Motor neuron (in vitro differentiated cells): ENCODE measurements at regions not wholly inside any gene's neighbourhood (a gene's known extent, or its start where the extent isn't known, plus 50 kb on each side); places are given as distances from the start of the nearest gene placed in this dataset.
A peak's percentile ranks its signal among the peaks of the same experiment; 100 is the strongest.

ENCODE experiments used
- ATAC-seq, 8 experiments: fragments of 200-7000 bp; cut with Tn5 transposase; replicated peaks in 6 of 8; 2 replicates each; pipeline ENCODE4 v1.8.0; 2021; ENCODE audit warnings: mild to moderate bottlenecking in 8 of 8, moderate library complexity in 8 of 8
- H3K27ac ChIP-seq, 2 donors: fragments of 250-450 bp; sonication (Bioruptor Pico); 2 replicates each; pipeline ENCODE4 v1.9.0; 2021; ENCODE audit warnings: antibody characterized with exemption in 2 of 2, mild to moderate bottlenecking in 2 of 2, moderate library complexity in 1 of 2
- H3K4me1 ChIP-seq, 2 donors: fragments of 250-450 bp; sonication (Bioruptor Pico); replicated peaks in 1 of 2; 2 replicates each; pipeline ENCODE4 v1.6.1; 2021; ENCODE audit warnings: antibody characterized with exemption in 2 of 2, mild to moderate bottlenecking in 2 of 2, moderate library complexity in 1 of 2
- H3K4me3 ChIP-seq, 5 donors: fragments of 250-450 bp; sonication (Bioruptor Pico); 2 replicates each; pipeline ENCODE4 v1.9.0; 2021; ENCODE audit warnings: antibody characterized with exemption in 5 of 5, mild to moderate bottlenecking in 5 of 5, moderate library complexity in 4 of 5
- WGBS, 10 experiments: fragments of 450-650 bp; shearing (Covaris generic); methylation state at CpG; one replicate each; pipeline ENCODE4 v1.0.0; 2022; 5-methylcytosine and 5-hydroxymethylcytosine counted together
- in situ Hi-C, 9 experiments: fragments of 400-800 bp; cut with MboI; loops; one replicate each; pipeline ENCODE4 v1.15.0; 2021; ENCODE audit warnings: low sequenced_read_pairs in 9 of 9, low pct_unique_long_range_greater_than_20kb in 2 of 9; ENCODE audit not compliant: unreplicated experiment in 9 of 9

DNA sequence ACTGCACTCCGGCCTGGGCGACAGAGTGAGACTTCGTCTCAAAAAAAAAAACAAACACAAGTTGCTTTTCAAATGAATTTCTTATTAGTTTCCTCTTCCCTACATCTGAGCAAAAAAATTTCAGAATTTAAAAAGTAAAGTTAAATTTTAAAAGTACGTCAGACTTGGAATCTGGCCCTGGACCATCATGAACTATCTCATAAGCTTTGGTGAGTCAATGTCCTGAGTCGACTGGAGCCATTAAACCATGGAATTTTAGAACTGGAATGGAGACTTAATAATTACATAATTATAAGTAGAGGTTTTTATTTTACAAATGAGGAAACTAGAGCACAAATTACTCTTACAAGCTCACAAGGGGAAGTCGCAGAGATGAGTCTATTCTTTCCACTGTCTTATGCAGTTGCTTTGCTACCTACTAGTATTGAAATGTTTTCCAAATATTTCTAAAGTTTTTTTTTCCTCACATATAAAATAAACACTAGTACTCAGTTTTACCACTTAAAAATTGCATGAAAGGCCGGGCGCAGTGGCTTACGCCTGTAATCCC is 98.0 kb upstream of the ZNF608 start:
- H3K4me1 ChIP-seq: peaks cover 0 to 3% of the 10 kb centered on the region in 2 donors
- no peak overlapping the region for H3K27ac ChIP-seq
- 57 to 100% (median 89%) methylated on average over 2 to 9 of the region's 9 CpGs for WGBS, 10 experiments
- in situ Hi-C loops: no loop called here
- no peak for ATAC-seq
- H3K4me3 ChIP-seq: no peak overlapping the region

DNA sequence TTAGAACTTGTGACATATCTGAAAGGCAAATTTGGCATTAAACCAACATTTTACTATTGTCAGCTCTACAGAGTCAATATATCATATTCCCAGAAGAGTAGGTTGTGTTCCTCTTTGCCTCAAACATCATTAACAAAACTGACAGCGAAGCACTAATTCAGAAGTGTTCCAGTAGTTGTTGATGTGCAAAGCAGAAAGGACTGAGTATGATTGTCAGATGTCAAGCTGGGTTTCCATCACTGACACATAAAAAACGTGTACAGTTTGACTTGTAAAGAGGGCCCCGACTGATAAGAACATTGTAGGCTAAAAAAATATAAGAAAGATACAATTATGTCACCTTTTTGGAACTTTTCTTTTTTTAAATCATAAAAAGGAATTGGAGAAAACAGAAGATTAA is 101.5 kb upstream of the ZNF608 start:
- WGBS, 10 experiments: 40 to 100% (median 86%) methylated on average over 1 to 3 of the region's 3 CpGs
- in situ Hi-C loops: no loop called here
- ATAC-seq: no peak
- Histone ChIP-seq H3K27ac (no peak overlapping the region), H3K4me1 (no peaks in the 10 kb centered on the region), H3K4me3 (no peak overlapping the region)

- in situ Hi-C loops: no loop called here
- Histone ChIP-seq H3K4me1 (no peaks in the 10 kb centered on the region), H3K27ac (no peak overlapping the region), H3K4me3 (no peak overlapping the region)
- ATAC-seq: no peak
- 60 to 100% (median 85%) methylated on average over 1 to 3 of the region's 3 CpGs; no CpG with 5 or more reads in 2 of the 10 experiments for WGBS, 10 experiments
Observed at GRCh38 chr5:124849774-124850173, 103.3 kb upstream of the ZNF608 start.

DNA sequence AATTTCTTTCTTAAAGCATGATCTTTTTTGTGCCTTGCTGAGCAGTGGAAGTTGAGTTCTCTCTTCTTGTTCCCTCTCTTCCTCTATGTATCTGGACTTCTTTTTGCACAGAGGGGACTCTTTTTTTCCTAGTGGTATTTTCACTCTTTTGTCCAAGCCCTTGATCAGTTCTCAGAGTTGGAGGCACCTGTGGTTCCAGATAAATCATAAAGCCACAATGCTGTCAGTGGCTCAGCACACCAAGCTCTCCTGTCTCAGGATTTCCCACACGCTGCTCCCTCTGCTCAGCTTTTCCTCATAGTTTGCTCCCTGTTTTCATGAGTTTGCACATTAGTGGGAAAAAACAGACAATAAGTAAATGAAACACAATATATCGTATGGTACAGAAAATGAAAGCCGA is 110.3 kb upstream of the ZNF608 start:
- Histone ChIP-seq H3K27ac (no peak overlapping the region), H3K4me3 (no peak overlapping the region), H3K4me1 (peaks cover 0 to 5% of the 10 kb centered on the region in 2 donors)
- ATAC-seq: no peak
- 80 to 100% (median 93%) methylated on average over 1 to 3 of the region's 3 CpGs; no CpG with 5 or more reads in 3 of the 10 experiments for WGBS, 10 experiments
- in situ Hi-C loops: no loop called here

- in situ Hi-C loops: no loop called here
- no peak overlapping the region for H3K4me3 ChIP-seq
- H3K27ac ChIP-seq: no peak overlapping the region
- WGBS, 10 experiments: 30 to 100% (median 88%) methylated on average over 1 to 2 of the region's 2 CpGs; no CpG with 5 or more reads in 2 of the 10 experiments
- H3K4me1 ChIP-seq: peaks cover 0 to 5% of the 10 kb centered on the region in 2 donors
- ATAC-seq: no peak
Observed at GRCh38 chr5:124858612-124859011, 112.2 kb upstream of the ZNF608 start.

DNA sequence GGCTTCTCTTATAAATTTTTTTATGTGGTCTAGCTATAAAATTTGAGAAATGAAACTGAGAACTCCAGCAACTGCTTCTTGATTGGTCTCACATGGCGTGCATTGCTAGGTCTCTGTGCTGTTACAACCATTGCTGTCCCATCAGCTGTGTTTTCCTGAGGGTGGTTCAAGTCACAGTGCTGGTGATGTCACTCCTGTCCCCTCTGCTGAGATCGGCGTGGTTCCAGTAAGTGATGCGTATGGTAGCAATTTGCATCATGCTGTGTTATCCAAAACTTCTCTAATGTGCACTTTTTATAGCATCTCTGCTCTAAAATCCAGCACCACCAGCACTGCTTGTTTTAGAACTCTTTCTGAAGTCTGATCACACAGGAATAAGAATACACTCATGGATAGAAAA is 112.6 kb upstream of the ZNF608 start:
- Histone ChIP-seq H3K4me3 (no peak overlapping the region), H3K27ac (no peak overlapping the region), H3K4me1 (peaks cover 0 to 5% of the 10 kb centered on the region in 2 donors)
- in situ Hi-C loops: no loop called here
- WGBS, 10 experiments: 37 to 100% (median 80%) methylated on average over 1 to 3 of the region's 4 CpGs; no CpG with 5 or more reads in 2 of the 10 experiments
- ATAC-seq: peak in 5 of 8 experiments; percentile 40 to 88 (median 82)

- 47 to 88% (median 80%) methylated on average over 2 to 3 of the region's 3 CpGs; no CpG with 5 or more reads in 1 of the 10 experiments for WGBS, 10 experiments
- in situ Hi-C loops: no loop called here
- no peak overlapping the region for H3K4me3 ChIP-seq
Observed at GRCh38 chr5:124859556-124860290, 113.3 kb upstream of the ZNF608 start.

GRCh38 chr5:124860291-124860655 is 113.8 kb upstream of the ZNF608 start:
- H3K27ac ChIP-seq: no peak overlapping the region
- peak in 4 of 8 experiments; percentile 13 to 94 (median 70) for ATAC-seq
- peaks cover 0 to 5% of the 10 kb centered on the region in 2 donors for H3K4me1 ChIP-seq
- in situ Hi-C loops: no loop called here
- no peak overlapping the region for H3K4me3 ChIP-seq
- WGBS, 10 experiments: 77 to 100% (median 83%) methylated on average over 1 to 4 of the region's 4 CpGs; no CpG with 5 or more reads in 4 of the 10 experiments

More at GRCh38 chr5:124859556-124860290, 113.3 kb upstream of the ZNF608 start:
- H3K4me1 ChIP-seq: peaks cover 0 to 5% of the 10 kb centered on the region in 2 donors
- no peak overlapping the region for H3K27ac ChIP-seq
- ATAC-seq: peak in 3 of 8 experiments; percentile 48 to 53 (median 51)

DNA sequence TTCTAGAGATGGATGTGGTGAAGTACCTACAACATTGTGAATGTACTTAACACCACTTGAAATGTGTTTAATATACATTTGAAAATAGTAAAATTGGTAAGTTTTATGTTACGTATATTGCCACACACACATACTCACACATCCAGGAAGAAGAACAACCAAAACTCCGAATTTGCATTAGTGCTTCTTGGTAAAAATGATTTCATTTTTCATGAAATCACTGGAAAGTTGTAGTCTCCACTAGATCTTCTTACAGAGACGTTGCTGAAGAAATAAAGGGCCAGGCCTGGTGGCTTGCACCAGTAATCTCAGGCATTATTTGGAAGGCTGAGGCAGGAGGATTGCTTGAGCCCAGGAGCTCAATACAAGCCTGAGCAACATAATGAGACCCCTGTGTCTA is 118.6 kb upstream of the ZNF608 start:
- in situ Hi-C loops: no loop called here
- H3K4me3 ChIP-seq: no peak overlapping the region
- H3K27ac ChIP-seq: no peak overlapping the region
- no peak for ATAC-seq
- WGBS, 10 experiments: 54 to 100% (median 90%) methylated on average over 1 to 3 of the region's 3 CpGs; no CpG with 5 or more reads in 1 of the 10 experiments
- peaks cover 21 to 32% of the 10 kb centered on the region in 2 donors for H3K4me1 ChIP-seq

- no peak for ATAC-seq
- 59 to 100% (median 91%) methylated on average over 1 to 4 of the region's 4 CpGs; no CpG with 5 or more reads in 1 of the 10 experiments for WGBS, 10 experiments
- Histone ChIP-seq H3K4me1 (peaks cover 27 to 37% of the 10 kb centered on the region in 2 donors), H3K27ac (no peak overlapping the region), H3K4me3 (no peak overlapping the region)
- in situ Hi-C loops: no loop called here
Observed at GRCh38 chr5:124865603-124866354, 119.3 kb upstream of the ZNF608 start.

DNA sequence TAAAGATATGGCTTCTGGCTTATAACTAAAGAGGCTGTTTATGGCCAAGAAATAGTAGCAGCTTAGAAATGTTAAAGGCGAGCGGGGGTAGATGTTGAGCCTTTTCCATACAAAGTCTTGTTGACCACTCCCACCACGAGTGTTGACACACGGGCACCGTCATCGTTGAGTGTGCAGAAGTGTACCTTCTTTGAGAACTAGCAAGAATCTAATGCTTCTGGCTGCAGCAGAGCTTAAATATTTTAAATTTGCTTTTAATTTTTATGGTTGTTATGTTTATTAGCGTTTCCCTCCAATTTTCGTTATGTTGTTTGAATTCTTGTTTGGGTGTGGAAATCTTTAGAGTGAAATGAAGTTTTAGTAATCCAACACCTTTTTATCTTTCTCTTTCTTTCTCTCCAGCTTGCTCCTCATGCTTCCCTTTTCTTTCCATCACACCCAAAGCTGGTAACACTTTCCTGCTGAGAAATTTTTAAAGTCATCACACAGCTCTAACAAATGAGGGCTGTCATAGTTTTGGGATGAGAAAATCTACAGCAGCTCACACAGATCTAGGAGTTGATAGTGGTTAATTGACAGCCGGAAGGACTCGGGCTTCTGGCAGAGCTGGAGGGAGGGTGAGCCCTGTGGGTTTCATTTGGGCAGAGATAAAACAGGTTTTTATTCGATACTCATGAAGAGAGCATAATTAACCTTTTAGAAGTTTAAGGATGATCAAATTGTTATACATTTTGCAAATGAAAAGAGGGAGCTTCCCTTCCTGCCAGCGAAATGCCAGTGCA is 120.1 kb upstream of the ZNF608 start:
- no peak overlapping the region for H3K4me3 ChIP-seq
- H3K4me1 ChIP-seq: peaks cover 35 to 44% of the 10 kb centered on the region in 2 donors
- 31 to 100% (median 68%) methylated on average over 2 to 12 of the region's 12 CpGs for WGBS, 10 experiments
- peak in 6 of 8 experiments; percentile 14 to 73 (median 60) for ATAC-seq
- in situ Hi-C loops: no loop called here
- no peak overlapping the region for H3K27ac ChIP-seq

- in situ Hi-C loops: no loop called here
- ATAC-seq: peak in 6 of 8 experiments; percentile 12 to 89 (median 88)
- Histone ChIP-seq H3K4me3 (no peak overlapping the region), H3K27ac (no peak overlapping the region), H3K4me1 (peaks cover 41 to 51% of the 10 kb centered on the region in 2 donors)
- 0 to 58% (median 26%) methylated on average over 1 to 6 of the region's 6 CpGs; no CpG with 5 or more reads in 1 of the 10 experiments for WGBS, 10 experiments
Observed at GRCh38 chr5:124867137-124867704, 120.8 kb upstream of the ZNF608 start.
